Thyroid gland (tissue), 4 donors: ENCODE measurements at regions not wholly inside any gene's neighbourhood (a gene's known extent, or its start where the extent isn't known, plus 50 kb on each side); places are given as distances from the start of the nearest gene placed in this dataset.
"Not testable (repeated sequence)": the region's sequence is repeated elsewhere in the genome, so short reads cannot be mapped to it uniquely, and the experiment has no call there.

Experiments used
- POLR2A ChIP-seq, 2 donors: fragments of 450-650 bp; IDR thresholded peaks; one replicate each; pipeline ENCODE4 v1.6.1; 2017; ENCODE audit warnings: antibody characterized with exemption in 2 of 2, mild to moderate bottlenecking in 2 of 2, moderate library complexity in 1 of 2
- TF ChIP-seq, protein P1 (sequence below), 6 experiments: fragments of 200-600 bp in 3 of 6; fragments of 450-650 bp in 3 of 6; sonication (generic) in 3 of 6; IDR thresholded peaks; one replicate each; pipeline ENCODE4 v1.5.1; 2016 to 2019; ENCODE audit warnings: antibody characterized with exemption in 6 of 6, mild to moderate bottlenecking in 2 of 6, inconsistent platforms in 1 of 6, moderate library complexity in 1 of 6

DNA sequence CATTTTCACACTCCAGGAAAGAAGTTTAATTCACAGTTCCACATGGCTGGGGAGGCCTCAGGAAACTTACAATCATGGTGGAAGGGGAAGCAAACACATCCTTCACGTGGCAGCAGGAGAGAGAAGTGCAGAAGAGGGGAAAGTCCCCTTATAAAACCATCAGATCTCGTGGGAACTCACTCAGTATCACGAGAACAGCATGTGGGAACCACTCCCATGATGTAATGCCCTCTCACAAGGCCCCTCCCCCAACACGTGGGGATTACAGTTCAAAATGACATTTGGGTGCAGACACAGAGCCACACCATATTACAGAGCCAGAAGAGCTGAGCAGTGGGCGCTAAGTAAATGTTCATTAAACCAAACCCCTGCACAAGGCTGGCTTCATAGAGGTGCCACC is 126.0 kb downstream of the POTEM start:
- TF ChIP-seq, protein P1, sequence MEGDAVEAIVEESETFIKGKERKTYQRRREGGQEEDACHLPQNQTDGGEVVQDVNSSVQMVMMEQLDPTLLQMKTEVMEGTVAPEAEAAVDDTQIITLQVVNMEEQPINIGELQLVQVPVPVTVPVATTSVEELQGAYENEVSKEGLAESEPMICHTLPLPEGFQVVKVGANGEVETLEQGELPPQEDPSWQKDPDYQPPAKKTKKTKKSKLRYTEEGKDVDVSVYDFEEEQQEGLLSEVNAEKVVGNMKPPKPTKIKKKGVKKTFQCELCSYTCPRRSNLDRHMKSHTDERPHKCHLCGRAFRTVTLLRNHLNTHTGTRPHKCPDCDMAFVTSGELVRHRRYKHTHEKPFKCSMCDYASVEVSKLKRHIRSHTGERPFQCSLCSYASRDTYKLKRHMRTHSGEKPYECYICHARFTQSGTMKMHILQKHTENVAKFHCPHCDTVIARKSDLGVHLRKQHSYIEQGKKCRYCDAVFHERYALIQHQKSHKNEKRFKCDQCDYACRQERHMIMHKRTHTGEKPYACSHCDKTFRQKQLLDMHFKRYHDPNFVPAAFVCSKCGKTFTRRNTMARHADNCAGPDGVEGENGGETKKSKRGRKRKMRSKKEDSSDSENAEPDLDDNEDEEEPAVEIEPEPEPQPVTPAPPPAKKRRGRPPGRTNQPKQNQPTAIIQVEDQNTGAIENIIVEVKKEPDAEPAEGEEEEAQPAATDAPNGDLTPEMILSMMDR (IDR thresholded peaks at IDR 0.05) = not testable (repeated sequence)
- not testable (repeated sequence) for TF ChIP-seq POLR2A (IDR thresholded peaks at IDR 0.05)
